HepG2 (cell line): ENCODE measurements at regions not wholly inside any gene's neighbourhood (a gene's known extent, or its start where the extent isn't known, plus 50 kb on each side); places are given as distances from the start of the nearest gene placed in this dataset.

Experiments used
- ATAC-seq: fragments of 200-7000 bp; cut with Tn5 transposase; 3 replicates; pipeline ENCODE4 v1.9.1; 2020; ENCODE audit warnings: mild to moderate bottlenecking, moderate library complexity
- BruUV-seq: library from RNA; stranded (reverse); fragments of 400-500 nt; replicated peaks from 2 replicates; lab custom pipeline; 2021; lab: Mats Ljungman, UMichigan
- CTCF ChIA-PET: fragments of 300-600 bp; formaldehyde crosslinking; extraction: SDS; loops from one replicate; lab custom pipeline; 2021; ENCODE audit warnings: low total read pairs, inconsistent platforms, low intra/inter-chr PET ratio; lab: Yijun Ruan, JAX
- POLR2A ChIA-PET: fragments of 350-600 bp; sonication (Branson Sonifier 250); formaldehyde crosslinking; loops from one replicate; lab custom pipeline; 2020; ENCODE audit warnings: antibody characterized with exemption, inconsistent platforms; lab: Yijun Ruan, JAX
- DNase-seq: peaks from one replicate; pipeline ENCODE4 v3.0.0-alpha.2; 2015; ENCODE audit warnings: low spot score
- FAIRE-seq: peaks from 3 replicates; lab custom pipeline; 2011; peaks lifted over from hg19 to GRCh38; lab: Jason Lieb, UNC
- H2AFZ ChIP-seq: one replicate; pipeline ENCODE4 v1.6.1; 2011; ENCODE audit warnings: low read length, inconsistent platforms
- H3K27ac ChIP-seq: fragments of 300-600 bp; 3 replicates; pipeline ENCODE4 v1.8.0; 2011; ENCODE audit warnings: mixed run types, mild to moderate bottlenecking, mixed read lengths, low read length, inconsistent platforms; ENCODE audit not compliant: insufficient read depth; ENCODE audit errors: extremely low read length
- H3K27me3 ChIP-seq, 2 experiments: fragments of 200-600 bp in 1 of 2; 2 replicates in 1 of 2; 3 replicates in 1 of 2; pipeline versions ENCODE4 v1.6.0 to v1.8.0; 2011; ENCODE audit warnings: low read length in 2 of 2, mild to moderate bottlenecking in 2 of 2, moderate library complexity in 2 of 2, inconsistent platforms in 1 of 2; ENCODE audit not compliant: insufficient read depth in 2 of 2, control insufficient read depth in 1 of 2
- H3K36me3 ChIP-seq, 2 experiments: fragments of 200-600 bp in 1 of 2; replicated peaks in 1 of 2; 2 replicates in 1 of 2; 3 replicates in 1 of 2; pipeline versions ENCODE4 v1.5.1 to v1.8.0; 2011; ENCODE audit warnings: low read length in 2 of 2, inconsistent platforms in 1 of 2; ENCODE audit not compliant: insufficient read depth in 2 of 2, control insufficient read depth in 1 of 2
- H3K4me1 ChIP-seq: 2 replicates; pipeline ENCODE4 v1.5.1; 2012; ENCODE audit warnings: low read length, inconsistent platforms; ENCODE audit not compliant: insufficient read depth
- H3K4me2 ChIP-seq: 2 replicates; pipeline ENCODE4 v1.6.0; 2011; ENCODE audit warnings: low read depth, low read length, inconsistent platforms
- H3K4me3 ChIP-seq, 3 experiments: fragments of 200-600 bp in 1 of 3; sonication (generic), shearing (Covaris generic) in 1 of 3; replicated peaks in 1 of 3; 2 replicates each; pipeline ENCODE4 v1.5.1; 2011 to 2016; ENCODE audit warnings: low read length in 3 of 3, inconsistent platforms in 2 of 3, low read depth in 2 of 3, mild to moderate bottlenecking in 2 of 3, control low read depth in 1 of 3, mixed read lengths in 1 of 3; ENCODE audit not compliant: insufficient read depth in 1 of 3
- H3K79me2 ChIP-seq: one replicate; pipeline ENCODE4 v1.6.1; 2011; ENCODE audit warnings: low read length, inconsistent platforms; ENCODE audit not compliant: insufficient read depth
- H3K9ac ChIP-seq: 2 replicates; pipeline ENCODE4 v1.6.0; 2011; ENCODE audit warnings: mild to moderate bottlenecking, low read depth, low read length, inconsistent platforms; ENCODE audit not compliant: insufficient read depth
- H3K9me3 ChIP-seq: 2 replicates; pipeline ENCODE4 v1.5.1; 2012; ENCODE audit warnings: mild to moderate bottlenecking, low read length
- H4K20me1 ChIP-seq: 2 replicates; pipeline ENCODE4 v1.6.0; 2011; ENCODE audit warnings: inconsistent platforms, mild to moderate bottlenecking, low read length, moderate library complexity; ENCODE audit not compliant: insufficient read depth
- AGO1 ChIP-seq: fragments of 200-400 bp; formaldehyde crosslinking; IDR thresholded peaks from 2 replicates; pipeline ENCODE4 v1.6.1; 2017; ENCODE audit warnings: mild to moderate bottlenecking, low read depth, low read length, moderate library complexity; ENCODE audit not compliant: poor library complexity, severe bottlenecking
- CBX5 ChIP-seq: sonication (generic); formaldehyde crosslinking; IDR thresholded peaks from 2 replicates; pipeline ENCODE4 v1.4.0; 2020; ENCODE audit warnings: missing genetic modification reagents, borderline replicate concordance
- DDIT3 ChIP-seq: sonication (generic); formaldehyde crosslinking; IDR thresholded peaks from 2 replicates; pipeline ENCODE4 v1.4.0; 2020; ENCODE audit warnings: mild to moderate bottlenecking, missing genetic modification reagents
- DZIP1 ChIP-seq: sonication (generic); formaldehyde crosslinking; IDR thresholded peaks from 2 replicates; pipeline ENCODE4 v1.5.0; 2020; ENCODE audit warnings: mild to moderate bottlenecking, missing genetic modification reagents
- GTF3A ChIP-seq: sonication (generic); formaldehyde crosslinking; conservative IDR thresholded peaks from 2 replicates; pipeline ENCODE4 v1.4.0; 2020; ENCODE audit warnings: mild to moderate bottlenecking, missing genetic modification reagents
- MYNN ChIP-seq: sonication (generic); formaldehyde crosslinking; IDR thresholded peaks from 2 replicates; pipeline ENCODE4 v1.4.0; 2020; ENCODE audit warnings: mild to moderate bottlenecking, low read depth, missing genetic modification reagents
- RBFOX2 ChIP-seq: fragments of 200-400 bp; formaldehyde crosslinking; IDR thresholded peaks from 2 replicates; pipeline ENCODE4 v1.6.1; 2017; ENCODE audit warnings: low read depth, mild to moderate bottlenecking, low read length
- SIN3B ChIP-seq: fragments of 150-350 bp; IDR thresholded peaks from 2 replicates; pipeline ENCODE4 v1.6.1; 2014; ENCODE audit warnings: low read length
- ZNF230 ChIP-seq: sonication (generic); formaldehyde crosslinking; IDR thresholded peaks from 2 replicates; pipeline ENCODE4 v1.4.0; 2020; ENCODE audit warnings: mild to moderate bottlenecking, missing genetic modification reagents
- ZNF292 ChIP-seq: sonication (generic); formaldehyde crosslinking; IDR thresholded peaks from 2 replicates; pipeline ENCODE4 v1.8.1; 2022; ENCODE audit warnings: mild to moderate bottlenecking, low read depth, missing genetic modification reagents, borderline replicate concordance
- ZNF318 ChIP-seq: sonication (generic); formaldehyde crosslinking; IDR thresholded peaks from 2 replicates; pipeline ENCODE4 v1.4.0; 2020; ENCODE audit warnings: mild to moderate bottlenecking, missing genetic modification reagents
- ZNF431 ChIP-seq: sonication (generic); formaldehyde crosslinking; IDR thresholded peaks from 2 replicates; pipeline ENCODE4 v1.9.0; 2022; ENCODE audit warnings: missing genetic modification reagents, low read depth, mild to moderate bottlenecking, borderline replicate concordance
- ZNF614 ChIP-seq: IDR thresholded peaks from 2 replicates; pipeline ENCODE4 v1.6.1; 2018; ENCODE audit warnings: missing biosample characterization, missing genetic modification reagents, inconsistent platforms, borderline replicate concordance
- WGBS: methylation state at CpG from one replicate; pipeline ENCODE4 v1.1.6; 2017; ENCODE audit warnings: low lambda C conversion rate; 5-methylcytosine and 5-hydroxymethylcytosine counted together
- in situ Hi-C: cut with HindIII; loops from 2 replicates; pipeline ENCODE4 v1.10.0; 2017; ENCODE audit warnings: low pct_unique_long_range_greater_than_20kb; ENCODE audit not compliant: extremely low pct_ligation_motif_present
- intact Hi-C: fragments of 100-400 bp; cut with micrococcal nuclease; formaldehyde crosslinking; loops from one replicate; pipeline ENCODE4 v1.10.0; 2022; ENCODE audit not compliant: unreplicated experiment

- TF ChIP-seq ZNF318 (CRISPR knock-in tag) (no peak), GTF3A (CRISPR knock-in tag) (no peak), MYNN (CRISPR knock-in tag) (no peak), ZNF292 (CRISPR knock-in tag) (no peak), ZNF431 (no peak)
Measured at GRCh38 chr5:99054972-99055371, 126.2 kb upstream of the CHD1 start (continued).

GRCh38 chr5:99045871-99046270 is 117.1 kb upstream of the CHD1 start:
- BruUV-seq, result no TSS peak
- ChIA-PET CTCF (no interaction called here), POLR2A (no interaction called here)
- no peak overlapping the region for H3K4me3 ChIP-seq
- ATAC-seq, result no peak
- H2AFZ ChIP-seq, result no peak overlapping the region
- WGBS, result under 1% methylated on average over 4 of the region's 4 CpGs
- H3K27ac ChIP-seq, result no peak overlapping the region
- in situ Hi-C loops (no loop called here), intact Hi-C loops (no loop called here)
- no peaks in the 10 kb centered on the region for H3K27me3 ChIP-seq
- DNase-seq, result no peak
- no peak for FAIRE-seq
- no peaks in the 10 kb centered on the region for H3K9me3 ChIP-seq
- no peaks in the 10 kb centered on the region for H3K36me3 ChIP-seq
- peak overlapping the region; percentile 42; the same call in 1 of the 2 replicates for H3K4me2 ChIP-seq
- H3K79me2 ChIP-seq, result no peaks in the 10 kb centered on the region
- no peak overlapping the region for H3K9ac ChIP-seq
- no peaks in the 10 kb centered on the region for H4K20me1 ChIP-seq
- no peaks in the 10 kb centered on the region for H3K4me1 ChIP-seq
- no peak for TF ChIP-seq DZIP1 (CRISPR knock-in tag)
- TF ChIP-seq CBX5, result no peak
- TF ChIP-seq SIN3B, result no peak
- TF ChIP-seq RBFOX2, result no peak
- TF ChIP-seq ZNF614, result no peak
- no peak for TF ChIP-seq AGO1
- no peak for TF ChIP-seq DDIT3
- TF ChIP-seq ZNF230, result no peak
